Heart left ventricle (tissue), 16 donors: ENCODE measurements at regions not wholly inside any gene's neighbourhood (a gene's known extent, or its start where the extent isn't known, plus 50 kb on each side); places are given as distances from the start of the nearest gene placed in this dataset.

Source experiments
- ATAC-seq, 4 donors: fragments of 200-7000 bp; cut with Tn5 transposase; one replicate each; pipeline ENCODE4 v1.9.1; 2020 to 2022; ENCODE audit warnings: moderate library complexity in 4 of 4, mild to moderate bottlenecking in 3 of 4, moderate number of reproducible peaks in 1 of 4
- DNase-seq, 5 donors: peaks; one replicate each; pipeline ENCODE4 v3.0.0-alpha.2; 2020
- H3K27ac ChIP-seq, 12 donors: fragments of 200-600 bp; sonication (generic) in 4 of 12; one replicate each; pipeline versions ENCODE4 v1.5.0 to v1.8.0; 2016 to 2022; ENCODE audit warnings: mild to moderate bottlenecking in 2 of 12
- H3K27me3 ChIP-seq, 9 donors: fragments of 200-600 bp; sonication (generic) in 2 of 9; one replicate each; pipeline versions ENCODE4 v1.5.1 to v1.8.0; 2016 to 2022; ENCODE audit warnings: mild to moderate bottlenecking in 3 of 9
- H3K36me3 ChIP-seq, 9 donors: fragments of 200-600 bp; sonication (generic) in 2 of 9; one replicate each; pipeline versions ENCODE4 v1.5.0 to v1.8.0; 2018 to 2022; ENCODE audit warnings: mild to moderate bottlenecking in 2 of 9
- H3K4me1 ChIP-seq, 12 donors: fragments of 200-600 bp; sonication (generic) in 4 of 12; one replicate each; pipeline versions ENCODE4 v1.5.0 to v1.8.0; 2016 to 2022; ENCODE audit warnings: mild to moderate bottlenecking in 3 of 12
- H3K4me3 ChIP-seq, 12 donors: fragments of 200-600 bp; sonication (generic) in 4 of 12; one replicate each; pipeline versions ENCODE4 v1.5.0 to v1.8.0; 2017 to 2022; ENCODE audit warnings: mild to moderate bottlenecking in 9 of 12, moderate library complexity in 4 of 12
- H3K9me3 ChIP-seq, 12 donors: fragments of 200-600 bp; sonication (generic) in 4 of 12; one replicate each; pipeline versions ENCODE4 v1.5.0 to v1.8.0; 2016 to 2022; ENCODE audit warnings: mild to moderate bottlenecking in 1 of 12
- POLR2A ChIP-seq, 2 donors: fragments of 450-650 bp; IDR thresholded peaks; one replicate each; pipeline ENCODE4 v1.6.1; 2017; ENCODE audit warnings: antibody characterized with exemption in 2 of 2, mild to moderate bottlenecking in 2 of 2, moderate library complexity in 2 of 2
- WGBS, 4 donors: extraction: QIAGEN DNeasy Blood & Tissue Kit in 2 of 4; methylation state at CpG; one replicate each; pipeline versions ENCODE4 v1.1.5 to v1.1.7; 2013 to 2018; 5-methylcytosine and 5-hydroxymethylcytosine counted together
- intact Hi-C, 10 donors: fragments of 100-400 bp; cut with DNase I; formaldehyde crosslinking; loops; one replicate each; pipeline versions ENCODE4 v1.11.1 to v1.14.2; 2022
- TF ChIP-seq, protein P1 (sequence below), 12 donors: fragments of 200-600 bp; sonication (generic) in 4 of 12; IDR thresholded peaks; one replicate each; pipeline versions ENCODE4 v1.5.0 to v1.8.0; 2018 to 2022; ENCODE audit warnings: antibody characterized with exemption in 12 of 12, mild to moderate bottlenecking in 5 of 12
- donor health status: ischemic (EF 13 %, LVEDD 7.1; RV severe dilation, severe dysfunction).
- donor health status: healthy with polysubstance abuse.
- donor health status: DM: no; HTN: yes; CAD: no.
- donor health status: DM: no; HTN: no; CAD: no.
- donor health status: ischemic (EF 25% LVEDD 6.9; RV normal size, moderate dysfunction).
- donor health status: ischemic (EF 25% LVEDD 5.7; RV mildly dilated, moderate dysfunction).
- donor health status: healthy.
- donor health status: DM: yes; HTN: yes; CAD: no.
- donor health status: ischemic (EF 35%, LVEDD 5.7; RV mildly dilated, moderate dysfunction).
- donor health status: nonischemic (EF 11% LVEDD 7.7; RV severe dilation, severe dysfunction).
- donor health status: DM: yes; HTN: yes; CAD: no.
- donor health status: PGD.
- donor health status: ischemic (EF 29% LVEDD 5.4; RV normal size, mild dysfunction).
- donor health status: nonischemic (EF 23%, LVEDD 6.1; RV moderate dilation, normal function).

DNA sequence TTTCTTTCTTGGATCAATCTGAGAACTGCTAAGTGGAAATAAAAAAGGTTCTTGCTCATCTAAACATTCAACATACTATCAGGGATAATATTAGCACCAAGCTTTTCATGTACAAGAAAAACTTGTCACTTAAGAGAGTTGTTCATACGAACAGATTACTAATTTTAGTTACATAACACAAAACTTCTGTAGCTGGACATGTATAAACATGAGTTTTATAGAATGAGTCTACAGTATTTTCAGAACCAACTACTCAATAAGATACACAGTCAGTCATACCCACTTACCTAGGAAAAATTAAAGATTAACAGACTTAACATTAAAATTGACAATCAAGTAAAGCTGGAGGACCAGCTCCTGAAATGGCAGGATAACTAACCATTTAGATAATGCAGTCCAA lies 540.1 kb upstream of the FAM241A start:
- TF ChIP-seq, protein P1, sequence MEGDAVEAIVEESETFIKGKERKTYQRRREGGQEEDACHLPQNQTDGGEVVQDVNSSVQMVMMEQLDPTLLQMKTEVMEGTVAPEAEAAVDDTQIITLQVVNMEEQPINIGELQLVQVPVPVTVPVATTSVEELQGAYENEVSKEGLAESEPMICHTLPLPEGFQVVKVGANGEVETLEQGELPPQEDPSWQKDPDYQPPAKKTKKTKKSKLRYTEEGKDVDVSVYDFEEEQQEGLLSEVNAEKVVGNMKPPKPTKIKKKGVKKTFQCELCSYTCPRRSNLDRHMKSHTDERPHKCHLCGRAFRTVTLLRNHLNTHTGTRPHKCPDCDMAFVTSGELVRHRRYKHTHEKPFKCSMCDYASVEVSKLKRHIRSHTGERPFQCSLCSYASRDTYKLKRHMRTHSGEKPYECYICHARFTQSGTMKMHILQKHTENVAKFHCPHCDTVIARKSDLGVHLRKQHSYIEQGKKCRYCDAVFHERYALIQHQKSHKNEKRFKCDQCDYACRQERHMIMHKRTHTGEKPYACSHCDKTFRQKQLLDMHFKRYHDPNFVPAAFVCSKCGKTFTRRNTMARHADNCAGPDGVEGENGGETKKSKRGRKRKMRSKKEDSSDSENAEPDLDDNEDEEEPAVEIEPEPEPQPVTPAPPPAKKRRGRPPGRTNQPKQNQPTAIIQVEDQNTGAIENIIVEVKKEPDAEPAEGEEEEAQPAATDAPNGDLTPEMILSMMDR (IDR thresholded peaks at IDR 0.05): no peak
- no peak for TF ChIP-seq POLR2A (IDR thresholded peaks at IDR 0.05)
- Histone ChIP-seq H3K27me3 (no peaks in the 10 kb centered on the region), H3K36me3 (no peaks in the 10 kb centered on the region), H3K4me3 (no peak overlapping the region), H3K27ac (no peak overlapping the region), H3K9me3 (no peaks in the 10 kb centered on the region), H3K4me1 (no peaks in the 10 kb centered on the region)
- intact Hi-C loops: no loop called here
- 15 to 34% (median 23%) methylated on average over 1 of the region's 1 CpG for WGBS, 4 donors
- ATAC-seq: no peak
- no peak for DNase-seq

- TF ChIP-seq POLR2A (IDR thresholded peaks at IDR 0.05): no peak
- TF ChIP-seq, protein P1 (IDR thresholded peaks at IDR 0.05): no peak
- no peaks in the 10 kb centered on the region for H3K4me1 ChIP-seq
- ATAC-seq: no peak
- WGBS, 4 donors: 71 to 83% (median 78%) methylated on average over 5 of the region's 5 CpGs
- no peaks in the 10 kb centered on the region for H3K27me3 ChIP-seq
- no peak overlapping the region for H3K27ac ChIP-seq
- H3K4me3 ChIP-seq: no peak overlapping the region
- intact Hi-C loops: no loop called here
- DNase-seq: no peak
- H3K36me3 ChIP-seq: no peaks in the 10 kb centered on the region
- H3K9me3 ChIP-seq: no peaks in the 10 kb centered on the region
Measured at GRCh38 chr4:111610681-111611080, 534.6 kb upstream of the FAM241A start.

- TF ChIP-seq, protein P1 (IDR thresholded peaks at IDR 0.05): no peak
- no peak for TF ChIP-seq POLR2A (IDR thresholded peaks at IDR 0.05)
- no peak for ATAC-seq
- no peak for DNase-seq
Measured at GRCh38 chr4:111618908-111619307, 526.3 kb upstream of the FAM241A start.

GRCh38 chr4:111628437-111628836 lies 516.8 kb upstream of the FAM241A start:
- Histone ChIP-seq H3K36me3 (no peaks in the 10 kb centered on the region), H3K27ac (no peak overlapping the region), H3K4me3 (no peak overlapping the region), H3K4me1 (no peaks in the 10 kb centered on the region), H3K27me3 (peaks cover 0 to 21% (median 0%) of the 10 kb centered on the region in 9 donors), H3K9me3 (no peaks in the 10 kb centered on the region)
- intact Hi-C loops: no loop called here
- ATAC-seq: no peak
- no peak for TF ChIP-seq POLR2A (IDR thresholded peaks at IDR 0.05)
- TF ChIP-seq, protein P1 (IDR thresholded peaks at IDR 0.05): no peak
- DNase-seq: no peak
- 66 to 75% (median 67%) methylated on average over 10 of the region's 10 CpGs for WGBS, 4 donors

More at GRCh38 chr4:111618908-111619307, 526.3 kb upstream of the FAM241A start:
- no peaks in the 10 kb centered on the region for H3K36me3 ChIP-seq
- no peaks in the 10 kb centered on the region for H3K4me1 ChIP-seq
- no peak overlapping the region for H3K27ac ChIP-seq
- 24 to 52% (median 34%) methylated on average over 6 of the region's 6 CpGs for WGBS, 4 donors
- intact Hi-C loops: no loop called here
- no peak overlapping the region for H3K4me3 ChIP-seq
- peaks cover 0 to 4% (median 0%) of the 10 kb centered on the region in 12 donors for H3K9me3 ChIP-seq
- H3K27me3 ChIP-seq: peaks cover 0 to 3% (median 0%) of the 10 kb centered on the region in 9 donors
